ENCODE measurements at regions not wholly inside any gene's neighbourhood (a gene's known extent, or its start where the extent isn't known, plus 50 kb on each side); places are given as distances from the start of the nearest gene placed in this dataset.

- Histone ChIP-seq H3K4me1 (ENCODE audit: insufficient read depth) (no peaks in the 10 kb centered on the region), H4K20me1 (replicated peaks; ENCODE audit: insufficient read depth) (no peaks in the 10 kb centered on the region), H3F3A (replicated peaks; ENCODE audit: low read depth) (no peaks in the 10 kb centered on the region), H2AFZ (no peak overlapping the region), H3K36me3 (ENCODE audit: insufficient read depth) (no peaks in the 10 kb centered on the region), H3K27ac (ENCODE audit: low read depth) (no peak overlapping the region), H3K4me2 (no peak overlapping the region), H3K9me2 (ENCODE audit: insufficient read depth) (no peaks in the 10 kb centered on the region), H3K79me2 (replicated peaks; ENCODE audit: insufficient read depth) (no peaks in the 10 kb centered on the region), H3K4me3 (no peak overlapping the region), H3K27me3 (ENCODE audit: insufficient read depth) (no peaks in the 10 kb centered on the region)
- no peaks in the 10 kb centered on the region for H3K36me3 Mint-ChIP-seq (ENCODE audit: low read depth)
- H3K9me3 Mint-ChIP-seq, result no peaks in the 10 kb centered on the region
- DNase-seq (ENCODE audit: low spot score), result no peak
- no peaks in the 10 kb centered on the region for H3K27me3 Mint-ChIP-seq (ENCODE audit: insufficient read depth, low read depth, poor library complexity)
- H3K4me1 Mint-ChIP-seq, result no peaks in the 10 kb centered on the region
- H3K27ac Mint-ChIP-seq, result no peak overlapping the region
- TF ChIP-seq STAT1 (IDR thresholded peaks at IDR 0.05; ENCODE audit: unreplicated experiment) (no peak), JUNB (IDR thresholded peaks at IDR 0.05; ENCODE audit: unreplicated experiment) (no peak), EZH2 (IDR thresholded peaks at IDR 0.05; ENCODE audit: low read depth, unreplicated experiment) (no peak), ZNF462 (CRISPR knock-in tag; IDR thresholded peaks at IDR 0.05) (no peak), CREB1 (CRISPR knock-in tag; IDR thresholded peaks at IDR 0.05; ENCODE audit: low read depth) (no peak), REST (IDR thresholded peaks at IDR 0.05; ENCODE audit: unreplicated experiment) (no peak), NANOG (IDR thresholded peaks at IDR 0.05; ENCODE audit: borderline replicate concordance) (no peak), EZH2phosphoT487 (IDR thresholded peaks at IDR 0.05; ENCODE audit: unreplicated experiment) (no peak)
- no peak overlapping the region for H3K4me3 Mint-ChIP-seq
- no peak for ATAC-seq
Measured at GRCh38 chr13:65300220-65300619, 1929.9 kb downstream of the PCDH9 start.

All from GM23338 (cell line).